WTC11 (cell line): ENCODE measurements at regions not wholly inside any gene's neighbourhood (a gene's known extent, or its start where the extent isn't known, plus 50 kb on each side); places are given as distances from the start of the nearest gene placed in this dataset.

ENCODE experiments used
- CREM ChIP-seq: sonication (generic); formaldehyde crosslinking; IDR thresholded peaks from 2 replicates; pipeline ENCODE4 v1.8.1; 2022; ENCODE audit warnings: mild to moderate bottlenecking, missing genetic modification reagents, moderate library complexity
- CTCF ChIP-seq: fragments of 200-600 bp; IDR thresholded peaks from 2 replicates; pipeline ENCODE4 v1.8.0; 2022; ENCODE audit warnings: antibody characterized with exemption
- ETV6 ChIP-seq: sonication (generic); formaldehyde crosslinking; IDR thresholded peaks from 2 replicates; pipeline ENCODE4 v1.8.1; 2022; ENCODE audit warnings: mild to moderate bottlenecking, missing genetic modification reagents
- GABPB1 ChIP-seq: sonication (generic); formaldehyde crosslinking; IDR thresholded peaks from 2 replicates; pipeline ENCODE4 v1.8.1; 2023; ENCODE audit warnings: mild to moderate bottlenecking, missing genetic modification reagents
- TEAD1 ChIP-seq: sonication (generic); formaldehyde crosslinking; IDR thresholded peaks from 2 replicates; pipeline ENCODE4 v1.8.0; 2022; ENCODE audit warnings: mild to moderate bottlenecking, missing genetic modification reagents
- ZNF317 ChIP-seq: sonication (generic); formaldehyde crosslinking; IDR thresholded peaks from 2 replicates; pipeline ENCODE4 v1.8.1; 2023; ENCODE audit warnings: low read depth, mild to moderate bottlenecking, moderate library complexity, missing genetic modification reagents, borderline replicate concordance
- ZNF416 ChIP-seq: fragments of 250-450 bp; sonication (Bioruptor Pico); IDR thresholded peaks from 2 replicates; pipeline ENCODE4 v1.9.0; 2021; ENCODE audit warnings: mild to moderate bottlenecking, inconsistent platforms
- ZNF512 ChIP-seq: sonication (generic); formaldehyde crosslinking; IDR thresholded peaks from 2 replicates; pipeline ENCODE4 v1.8.1; 2022; ENCODE audit warnings: missing genetic modification reagents, borderline replicate concordance
- TF ChIP-seq, protein P1 (sequence below): sonication (generic); formaldehyde crosslinking; IDR thresholded peaks from 2 replicates; pipeline ENCODE4 v1.8.0; 2023; ENCODE audit warnings: missing genetic modification reagents
- TF ChIP-seq, protein P2 (sequence below): sonication (generic); formaldehyde crosslinking; IDR thresholded peaks from 2 replicates; pipeline ENCODE4 v1.8.0; 2022; ENCODE audit warnings: mild to moderate bottlenecking, missing genetic modification reagents
- TF ChIP-seq, protein P3 (sequence below): sonication (generic); formaldehyde crosslinking; IDR thresholded peaks from 2 replicates; pipeline ENCODE4 v1.8.1; 2022; ENCODE audit warnings: low read depth, mild to moderate bottlenecking, moderate library complexity, missing genetic modification reagents, borderline replicate concordance
- TF ChIP-seq, protein P4 (sequence below): sonication (generic); formaldehyde crosslinking; IDR thresholded peaks from 2 replicates; pipeline ENCODE4 v1.8.1; 2023; ENCODE audit warnings: mild to moderate bottlenecking, missing genetic modification reagents, moderate library complexity

DNA sequence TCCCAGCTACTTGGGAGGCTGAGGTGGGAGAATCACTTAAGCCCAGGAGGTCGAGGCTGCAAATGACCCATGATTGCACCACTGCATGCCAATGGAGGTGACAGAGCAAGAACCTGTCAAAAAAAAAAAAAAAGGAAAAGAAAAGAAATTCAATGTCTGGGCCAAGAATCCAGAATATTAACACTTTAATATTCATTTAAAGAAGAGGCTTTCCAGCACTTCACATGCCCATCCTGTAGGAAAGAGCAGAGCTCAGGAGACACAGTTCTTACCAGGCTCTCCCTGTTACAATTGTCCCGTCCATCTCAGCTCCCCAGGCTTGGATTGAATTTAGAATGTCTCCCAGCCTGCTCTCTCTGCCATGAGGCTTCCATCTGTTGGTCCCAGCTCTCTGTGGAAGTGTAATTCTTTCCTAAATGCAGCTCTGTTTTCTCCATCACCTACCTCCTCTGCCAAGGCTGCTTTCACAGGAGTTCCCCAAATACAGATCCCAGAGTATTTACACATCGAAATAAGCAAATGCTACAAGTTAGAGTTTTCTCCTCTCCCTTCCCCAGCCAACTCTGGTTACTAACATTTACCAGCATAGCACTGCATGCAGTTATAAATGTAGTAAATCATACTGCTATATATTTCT is 116.6 kb upstream of the CDC42BPA start:
- TF ChIP-seq, protein P1, sequence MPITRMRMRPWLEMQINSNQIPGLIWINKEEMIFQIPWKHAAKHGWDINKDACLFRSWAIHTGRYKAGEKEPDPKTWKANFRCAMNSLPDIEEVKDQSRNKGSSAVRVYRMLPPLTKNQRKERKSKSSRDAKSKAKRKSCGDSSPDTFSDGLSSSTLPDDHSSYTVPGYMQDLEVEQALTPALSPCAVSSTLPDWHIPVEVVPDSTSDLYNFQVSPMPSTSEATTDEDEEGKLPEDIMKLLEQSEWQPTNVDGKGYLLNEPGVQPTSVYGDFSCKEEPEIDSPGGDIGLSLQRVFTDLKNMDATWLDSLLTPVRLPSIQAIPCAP (CRISPR knock-in tag) = no peak
- no peak for TF ChIP-seq CREM (CRISPR knock-in tag)
- TF ChIP-seq CTCF = no peak
- no peak for TF ChIP-seq ETV6 (CRISPR knock-in tag)
- TF ChIP-seq ZNF317 (CRISPR knock-in tag) = no peak
- TF ChIP-seq ZNF416 (CRISPR knock-in tag) = no peak
- TF ChIP-seq, protein P2, sequence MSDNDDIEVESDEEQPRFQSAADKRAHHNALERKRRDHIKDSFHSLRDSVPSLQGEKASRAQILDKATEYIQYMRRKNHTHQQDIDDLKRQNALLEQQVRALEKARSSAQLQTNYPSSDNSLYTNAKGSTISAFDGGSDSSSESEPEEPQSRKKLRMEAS (CRISPR knock-in tag) = no peak
- no peak for TF ChIP-seq TEAD1
- TF ChIP-seq, protein P3, sequence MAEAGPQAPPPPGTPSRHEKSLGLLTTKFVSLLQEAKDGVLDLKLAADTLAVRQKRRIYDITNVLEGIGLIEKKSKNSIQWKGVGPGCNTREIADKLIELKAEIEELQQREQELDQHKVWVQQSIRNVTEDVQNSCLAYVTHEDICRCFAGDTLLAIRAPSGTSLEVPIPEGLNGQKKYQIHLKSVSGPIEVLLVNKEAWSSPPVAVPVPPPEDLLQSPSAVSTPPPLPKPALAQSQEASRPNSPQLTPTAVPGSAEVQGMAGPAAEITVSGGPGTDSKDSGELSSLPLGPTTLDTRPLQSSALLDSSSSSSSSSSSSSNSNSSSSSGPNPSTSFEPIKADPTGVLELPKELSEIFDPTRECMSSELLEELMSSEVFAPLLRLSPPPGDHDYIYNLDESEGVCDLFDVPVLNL (CRISPR knock-in tag) = no peak
- TF ChIP-seq GABPB1 (CRISPR knock-in tag) = no peak
- TF ChIP-seq ZNF512 (CRISPR knock-in tag) = no peak
- TF ChIP-seq, protein P4, sequence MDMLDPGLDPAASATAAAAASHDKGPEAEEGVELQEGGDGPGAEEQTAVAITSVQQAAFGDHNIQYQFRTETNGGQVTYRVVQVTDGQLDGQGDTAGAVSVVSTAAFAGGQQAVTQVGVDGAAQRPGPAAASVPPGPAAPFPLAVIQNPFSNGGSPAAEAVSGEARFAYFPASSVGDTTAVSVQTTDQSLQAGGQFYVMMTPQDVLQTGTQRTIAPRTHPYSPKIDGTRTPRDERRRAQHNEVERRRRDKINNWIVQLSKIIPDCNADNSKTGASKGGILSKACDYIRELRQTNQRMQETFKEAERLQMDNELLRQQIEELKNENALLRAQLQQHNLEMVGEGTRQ = no peak
